HG03108 (cell line): ENCODE measurements at regions not wholly inside any gene's neighbourhood (a gene's known extent, or its start where the extent isn't known, plus 50 kb on each side); places are given as distances from the start of the nearest gene placed in this dataset.

Experiments used
- ATAC-seq: cut with Tn5 transposase; IDR thresholded peaks from one replicate; pipeline ENCODE4 v1.9.1; 2021; ENCODE audit warnings: moderate library complexity; ENCODE audit not compliant: unreplicated experiment

DNA sequence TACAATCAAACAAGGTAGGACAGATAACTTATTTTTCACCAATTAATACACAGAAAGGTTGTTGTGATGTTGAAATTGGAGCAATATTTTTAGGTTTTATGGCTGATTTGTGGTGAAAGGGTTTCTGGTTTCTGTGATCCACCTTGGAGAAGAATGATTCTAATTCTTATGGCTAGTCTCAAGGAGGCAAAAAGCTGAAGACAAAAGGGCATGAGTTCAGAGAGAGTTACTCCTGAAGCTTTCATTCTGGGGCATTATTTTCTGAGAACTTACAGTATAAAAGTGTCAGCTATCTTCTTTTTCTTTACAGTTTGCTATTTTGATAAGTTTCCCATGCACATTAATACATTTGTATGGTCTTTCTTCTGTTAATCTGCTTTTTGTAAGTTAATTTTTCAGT lies 372.4 kb upstream of the CCDC179 start:
- ATAC-seq = no peak

DNA sequence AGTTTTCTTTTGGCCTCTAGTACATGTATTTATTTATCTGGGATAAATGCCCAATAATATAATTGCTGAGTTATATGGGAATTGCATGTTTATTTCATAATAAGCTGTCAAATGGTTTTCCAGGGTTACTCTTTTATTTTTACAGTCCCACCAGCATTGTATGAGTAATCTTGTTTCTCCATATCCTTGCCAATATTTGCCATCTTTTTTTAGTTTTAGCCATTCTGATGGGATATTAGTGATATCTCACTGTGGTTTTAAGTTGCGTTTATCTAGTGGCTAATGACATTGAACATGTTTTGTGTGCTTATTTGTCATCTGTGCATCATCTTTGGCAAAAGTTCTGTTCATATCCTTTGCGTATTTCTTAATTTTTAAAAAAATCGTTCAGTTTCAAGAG lies 372.8 kb upstream of the CCDC179 start:
- no peak for ATAC-seq

DNA sequence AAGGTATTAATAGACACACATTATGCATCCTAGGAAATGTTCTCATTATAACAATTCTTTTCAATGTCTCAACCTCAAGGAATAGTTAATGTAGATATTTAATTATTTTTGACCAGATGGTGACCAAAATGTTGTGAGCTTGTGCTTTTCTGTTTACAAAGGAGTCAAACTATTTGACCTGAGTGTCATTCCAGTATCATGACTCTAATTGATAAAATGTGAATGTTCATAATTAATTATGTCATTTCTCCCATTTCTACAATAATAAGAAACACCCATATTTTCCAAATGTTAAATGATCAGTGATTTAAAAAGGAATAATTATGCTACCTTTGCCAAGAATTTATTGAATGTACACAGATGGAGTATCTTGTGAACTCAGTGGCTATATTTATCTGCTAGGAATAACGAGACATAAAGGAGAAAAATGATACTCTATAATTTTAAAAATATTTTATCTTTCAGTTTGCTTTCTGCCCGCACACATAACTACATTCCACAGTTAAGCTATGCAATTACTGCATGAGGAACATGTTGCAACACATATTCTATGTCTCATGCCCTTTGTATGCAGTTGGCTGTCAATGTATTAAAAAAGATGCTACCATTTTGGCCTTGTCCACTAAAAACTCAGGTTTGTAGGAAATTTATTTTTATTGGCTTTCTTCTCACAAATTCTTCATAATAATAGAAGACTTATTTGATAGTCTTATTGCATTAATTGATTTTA lies 376.7 kb upstream of the CCDC179 start:
- no peak for ATAC-seq

DNA sequence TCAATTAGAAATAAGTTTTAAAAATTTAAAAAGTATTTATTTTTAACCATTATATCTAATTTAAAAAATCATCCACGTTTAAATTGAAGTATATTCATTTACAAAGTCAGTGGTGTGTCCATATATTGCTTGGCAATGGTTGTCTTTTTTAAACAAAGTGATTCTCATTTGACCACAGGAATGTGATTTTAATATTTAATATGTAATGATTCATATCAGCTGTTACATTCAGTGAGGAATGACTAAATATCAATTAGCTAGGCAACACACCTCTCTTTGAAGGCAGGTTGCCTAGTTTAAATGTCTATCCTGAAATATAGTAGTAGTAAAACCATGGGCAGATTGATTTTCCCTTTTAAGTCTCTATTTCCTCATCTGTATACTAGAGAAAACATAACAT lies 392.2 kb upstream of the CCDC179 start:
- no peak for ATAC-seq

DNA sequence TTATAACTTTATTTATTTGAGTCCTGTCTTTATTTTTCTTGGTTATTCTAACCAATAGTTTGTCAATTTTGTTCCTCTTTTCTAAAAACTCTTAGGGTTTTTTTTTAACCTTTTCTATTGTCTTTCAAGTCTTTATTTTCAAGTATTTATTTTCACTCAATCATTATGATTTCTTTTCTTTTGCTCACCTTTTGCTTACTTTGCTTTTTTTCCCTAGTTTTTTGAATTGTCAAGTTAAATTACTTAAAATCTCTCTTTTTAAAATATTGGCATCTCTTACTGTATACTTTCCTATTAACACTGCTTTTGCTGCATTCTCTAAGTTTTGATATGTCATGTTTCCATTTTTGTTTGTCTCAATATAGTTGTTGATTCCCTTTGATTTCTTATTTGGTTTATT lies 396.8 kb upstream of the CCDC179 start:
- no peak for ATAC-seq

DNA sequence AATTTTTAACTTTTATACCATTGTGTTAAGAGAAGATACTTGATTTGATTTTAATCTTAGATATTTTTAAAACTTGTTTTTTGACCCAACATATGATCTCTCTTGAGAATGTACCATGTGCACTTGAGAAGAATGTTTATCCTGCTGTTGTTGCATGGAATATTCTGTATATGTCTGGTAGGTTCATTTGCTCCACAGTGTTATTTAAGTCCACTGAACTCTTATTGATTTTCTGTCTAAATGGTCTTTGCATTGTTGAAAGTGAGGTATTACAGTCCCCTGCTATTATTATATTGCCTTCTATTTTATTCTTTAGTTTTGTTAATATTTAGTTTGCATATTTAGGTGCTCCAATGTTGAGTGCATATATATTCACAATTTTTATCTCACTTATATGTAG lies 397.3 kb upstream of the CCDC179 start:
- no peak for ATAC-seq

DNA sequence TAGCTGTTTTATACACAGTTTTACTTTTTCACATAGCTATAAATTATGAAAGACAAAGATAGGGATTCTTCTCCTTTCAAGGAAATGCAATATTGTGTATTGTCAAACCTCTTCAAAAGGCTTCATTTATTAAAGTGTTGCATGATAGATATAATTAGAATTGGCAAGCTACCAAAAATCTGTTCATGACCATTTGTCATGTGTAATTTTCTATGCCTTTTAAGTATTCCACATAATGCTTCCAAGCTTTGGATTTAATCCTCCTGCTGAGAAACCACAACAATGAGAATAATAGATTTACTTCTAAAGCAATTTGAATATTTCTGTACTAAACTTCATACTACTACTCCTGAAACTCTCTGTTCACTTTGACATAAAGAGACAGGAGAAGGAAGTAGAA lies 403.2 kb upstream of the CCDC179 start:
- no peak for ATAC-seq

DNA sequence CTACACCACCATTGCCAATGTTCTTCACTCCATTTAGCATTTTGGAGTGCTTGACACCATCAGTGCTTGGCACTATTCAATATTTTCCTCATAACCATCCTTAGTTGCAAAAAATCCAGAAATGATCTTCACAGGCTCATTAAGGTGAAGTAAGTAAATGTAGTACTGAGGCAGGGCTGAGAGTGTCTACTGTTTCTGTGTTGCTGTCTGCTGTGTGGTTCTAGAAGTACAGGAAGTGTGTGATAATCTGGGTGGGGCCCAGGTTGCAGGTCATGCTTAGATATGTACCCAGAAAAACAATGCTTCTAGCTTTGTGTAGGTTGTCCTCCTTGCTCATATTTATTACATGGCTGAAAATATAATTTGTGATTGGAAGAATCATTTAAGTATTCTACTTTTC lies 411.8 kb upstream of the CCDC179 start:
- no peak for ATAC-seq

DNA sequence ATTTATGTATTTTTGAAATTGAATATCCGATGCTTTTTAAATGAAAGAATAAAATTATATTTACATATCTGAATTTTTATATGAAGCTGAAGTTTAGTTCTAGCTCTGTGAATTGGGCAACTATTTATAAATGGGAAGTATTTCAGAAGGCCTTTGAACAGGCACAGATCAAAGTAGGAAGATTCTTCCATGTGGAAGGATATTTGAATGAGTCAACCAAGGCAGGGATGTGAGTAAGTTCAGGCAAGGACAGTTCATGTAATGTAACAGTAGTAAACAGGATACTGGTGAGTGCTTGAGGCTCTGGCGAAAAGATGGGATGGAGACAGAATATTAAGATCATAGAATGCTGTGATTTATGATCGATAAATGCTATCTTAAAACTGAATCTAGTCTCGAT lies 417.8 kb upstream of the CCDC179 start:
- no peak for ATAC-seq

DNA sequence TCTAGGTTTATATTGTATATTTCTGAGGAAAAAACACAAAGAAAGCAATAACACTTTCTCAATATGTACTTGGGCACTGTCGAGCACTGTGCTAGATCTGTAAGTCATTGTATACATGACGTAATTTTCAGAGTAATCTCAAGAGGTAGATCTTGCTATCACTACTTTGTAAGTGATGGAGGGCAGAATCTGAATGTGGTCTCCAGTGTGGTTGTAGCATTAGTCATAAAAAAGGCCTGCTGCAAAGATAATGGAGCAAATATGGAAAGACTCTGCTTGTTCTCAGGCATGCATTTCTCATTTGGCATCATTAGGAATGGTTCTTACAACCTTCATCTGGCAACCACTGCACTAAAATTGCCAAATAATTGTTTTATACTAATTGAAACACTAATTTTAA lies 419.8 kb upstream of the CCDC179 start:
- ATAC-seq = no peak

DNA sequence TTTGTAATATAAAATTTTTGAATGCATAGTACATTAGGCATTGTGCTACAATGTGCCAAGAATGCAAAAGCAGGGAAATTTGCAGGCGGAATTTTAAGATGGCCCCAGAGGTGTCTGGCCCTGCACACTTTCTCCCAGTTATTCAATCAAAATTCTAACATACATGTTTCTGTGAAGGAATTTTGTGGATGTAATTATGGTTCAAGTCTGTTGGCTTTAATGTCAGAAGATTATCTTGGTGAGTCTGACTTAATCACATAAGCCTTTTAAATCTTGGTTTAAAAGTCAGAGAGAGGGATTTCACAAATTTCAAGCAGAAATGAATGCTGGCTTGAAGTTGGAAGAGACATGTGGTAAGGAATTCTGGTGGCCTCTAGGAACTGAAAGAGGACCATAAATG lies 423.4 kb upstream of the CCDC179 start:
- no peak for ATAC-seq

DNA sequence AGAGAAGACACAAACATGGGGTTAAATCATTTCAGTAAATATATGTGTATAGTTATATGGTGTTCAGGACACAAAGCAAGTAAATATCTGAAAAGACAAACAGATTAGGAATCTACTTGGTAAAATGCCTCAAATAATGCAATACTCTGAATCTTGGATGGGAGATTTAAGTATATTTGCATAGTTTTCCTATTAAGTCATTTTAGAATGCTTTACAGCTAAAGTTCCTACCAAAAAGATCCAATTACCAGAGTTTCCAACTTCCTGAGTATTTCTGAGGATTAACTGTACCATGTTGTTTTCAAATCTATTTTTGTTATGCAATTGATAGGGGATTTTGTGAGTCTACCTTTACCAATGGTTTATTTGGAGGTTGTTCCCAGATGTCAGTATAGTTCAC lies 424.4 kb upstream of the CCDC179 start:
- ATAC-seq = no peak

DNA sequence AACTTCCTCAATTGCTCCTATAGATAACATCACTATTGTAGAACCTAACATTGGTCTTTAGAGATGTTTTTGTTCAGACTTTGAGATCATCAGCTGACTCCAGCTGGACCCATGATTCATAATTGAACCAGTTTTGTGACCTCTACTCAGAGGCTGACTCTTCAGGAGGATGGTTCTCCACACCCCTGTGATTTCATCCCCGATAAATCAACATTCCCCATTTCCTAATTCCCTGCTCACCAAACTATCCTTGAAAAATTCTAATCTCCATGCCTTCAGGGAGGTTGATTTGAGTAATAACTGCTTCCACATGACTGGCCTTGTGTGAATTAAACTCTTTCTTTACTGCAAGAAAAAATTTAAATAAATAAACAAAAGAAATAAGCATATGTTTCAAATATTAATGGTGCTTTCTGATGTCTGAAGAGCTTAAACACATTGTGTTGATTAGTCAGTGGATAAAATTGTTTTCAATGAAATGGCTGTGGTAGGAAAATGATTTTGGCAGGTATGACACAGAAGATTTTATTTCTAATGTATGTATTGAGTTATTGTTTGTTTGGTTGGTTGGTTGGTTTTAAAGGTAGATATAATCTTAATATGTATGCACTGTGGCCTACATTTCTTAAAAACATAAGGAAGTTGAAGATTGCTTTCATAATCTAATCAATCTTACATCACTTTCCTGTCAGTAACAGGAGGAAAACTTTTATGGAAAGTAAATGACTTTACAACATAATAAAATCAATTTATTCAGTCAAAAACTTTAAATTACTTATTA lies 427.9 kb upstream of the CCDC179 start:
- no peak for ATAC-seq

DNA sequence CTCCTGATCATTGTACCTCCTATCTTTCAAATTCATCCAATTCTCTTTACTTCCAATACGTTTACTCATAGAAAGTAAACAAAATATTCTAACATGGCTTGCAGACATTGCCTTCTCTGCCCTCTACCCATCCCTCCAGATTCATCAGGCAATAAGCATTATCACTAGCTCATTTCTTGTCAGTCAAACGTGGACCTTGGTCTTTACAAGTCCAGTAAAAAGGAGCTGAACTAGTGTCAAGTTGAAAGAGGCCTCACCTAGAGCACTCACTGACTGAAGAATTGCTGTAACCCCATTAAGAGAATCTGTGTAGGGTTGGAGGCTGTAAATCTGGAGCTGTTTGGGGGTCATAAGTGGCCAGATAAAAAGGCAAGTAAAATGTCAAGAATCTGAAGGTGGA lies 435.0 kb upstream of the CCDC179 start:
- no peak for ATAC-seq

DNA sequence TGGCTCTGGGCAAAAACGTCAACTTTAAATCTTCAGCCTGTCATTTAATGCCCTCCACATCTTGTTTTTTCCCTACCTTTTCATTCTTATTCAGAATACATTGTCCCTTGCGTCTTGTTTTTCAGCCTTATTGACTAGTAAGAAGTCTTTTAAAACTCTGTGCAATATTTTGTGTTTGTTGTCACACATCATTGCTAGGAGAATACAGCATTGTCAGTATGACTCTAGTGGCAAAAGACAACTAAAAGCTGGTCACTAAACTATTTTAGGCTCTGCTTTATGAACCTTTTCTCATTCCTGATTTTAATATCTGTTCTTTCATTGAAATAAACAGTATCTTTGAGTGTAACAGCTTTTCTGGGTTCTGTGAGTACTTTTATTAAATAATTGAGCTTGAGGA lies 447.8 kb upstream of the CCDC179 start:
- no peak for ATAC-seq

DNA sequence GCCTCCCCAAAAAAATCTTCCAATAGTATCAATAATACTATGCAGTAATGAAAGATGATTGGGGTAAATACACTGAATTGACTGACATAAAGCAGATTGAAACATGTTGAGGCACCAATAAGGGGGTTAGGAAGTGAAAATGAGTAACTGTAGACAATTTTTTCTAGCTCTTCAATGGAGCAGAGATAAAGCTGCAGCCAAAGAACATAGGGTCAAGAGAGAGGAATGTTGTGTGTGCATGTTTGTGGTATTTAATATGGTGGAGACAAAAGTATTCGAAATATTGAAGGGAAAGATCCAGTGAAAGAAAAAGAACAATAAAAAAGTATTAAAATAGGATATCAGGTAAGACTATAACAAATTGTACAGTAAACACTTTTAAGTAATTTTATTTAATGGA lies 450.0 kb upstream of the CCDC179 start:
- no peak for ATAC-seq

DNA sequence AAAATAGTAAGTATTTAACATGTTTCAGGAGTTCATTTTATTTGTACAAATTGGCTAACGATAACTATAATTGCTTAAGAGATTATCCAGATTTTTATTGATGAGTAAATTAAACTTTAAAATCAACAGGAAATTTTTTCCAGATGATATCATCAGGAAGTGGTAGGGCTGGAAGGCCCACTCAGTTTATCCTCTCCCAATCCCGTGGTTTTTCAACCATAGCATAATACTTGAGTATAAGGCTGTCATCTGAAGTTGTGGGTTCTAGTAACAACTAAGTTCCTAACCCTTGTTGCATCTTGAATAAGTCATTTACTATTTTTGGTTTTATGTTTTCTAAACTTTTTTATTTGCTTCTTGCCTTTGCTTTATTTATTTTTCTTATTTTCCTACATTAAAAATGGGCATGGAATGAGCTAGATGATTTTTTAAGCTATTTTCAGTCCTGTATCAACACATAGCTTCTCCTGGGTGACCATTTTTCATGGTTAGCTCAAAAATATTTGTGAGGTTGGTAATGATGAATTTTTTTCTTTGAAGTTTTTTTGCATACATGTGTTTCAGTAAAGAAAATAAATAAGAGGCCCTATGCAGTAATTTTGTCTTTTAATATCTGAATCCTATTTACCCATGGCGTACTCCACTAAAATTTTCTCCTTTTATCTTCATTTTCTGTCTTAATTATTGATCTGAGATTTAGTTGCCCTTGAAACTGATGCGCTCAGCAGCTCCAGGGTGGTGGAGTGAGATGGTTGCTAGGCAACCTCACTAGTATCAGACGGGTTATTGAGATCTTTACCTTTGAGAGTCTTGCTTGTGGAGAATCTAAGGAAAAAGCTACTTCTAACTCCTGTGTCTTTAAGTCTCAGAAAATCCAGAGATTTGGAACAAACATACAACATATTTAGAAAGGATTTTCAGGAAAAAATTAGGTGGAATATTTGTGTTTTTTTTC lies 452.0 kb upstream of the CCDC179 start:
- no peak for ATAC-seq

DNA sequence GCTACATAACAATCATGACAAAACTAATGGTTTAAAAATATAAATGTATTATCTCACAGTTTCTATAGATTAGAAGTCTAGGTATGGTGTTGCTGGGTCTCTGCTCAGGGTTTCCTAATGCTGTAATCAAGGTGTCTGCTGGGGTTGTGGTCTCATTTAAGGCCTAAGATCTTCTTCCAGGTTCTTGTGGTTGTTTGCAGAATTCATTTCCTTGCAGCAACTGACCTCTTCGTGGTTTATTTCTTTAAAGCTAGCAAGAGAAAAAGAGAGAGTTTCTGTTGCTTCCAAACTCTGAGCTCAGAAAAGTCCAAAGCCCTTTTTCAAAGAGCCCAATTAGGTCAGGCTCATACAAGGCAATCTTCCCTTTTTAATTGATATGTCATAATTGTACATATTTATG lies 452.7 kb upstream of the CCDC179 start:
- no peak for ATAC-seq

DNA sequence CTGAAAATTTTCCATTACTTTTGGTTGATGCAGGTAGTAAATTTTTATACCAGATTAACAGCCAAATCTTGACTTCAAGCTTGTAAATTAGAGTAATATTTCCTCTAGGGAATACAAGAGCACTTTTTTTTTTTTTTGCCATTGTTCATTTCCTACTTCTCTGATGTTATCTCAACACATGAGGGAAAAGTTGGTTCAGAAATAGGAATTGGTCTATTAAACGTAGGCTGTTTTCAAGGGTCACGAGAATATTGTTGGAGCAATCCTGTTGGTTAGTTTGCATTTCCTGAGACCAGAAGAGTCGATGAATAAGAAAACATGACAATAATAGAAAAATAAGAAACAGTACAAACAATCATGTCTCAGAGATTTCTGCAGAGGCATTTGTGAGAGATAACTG lies 453.9 kb upstream of the CCDC179 start:
- ATAC-seq = no peak

DNA sequence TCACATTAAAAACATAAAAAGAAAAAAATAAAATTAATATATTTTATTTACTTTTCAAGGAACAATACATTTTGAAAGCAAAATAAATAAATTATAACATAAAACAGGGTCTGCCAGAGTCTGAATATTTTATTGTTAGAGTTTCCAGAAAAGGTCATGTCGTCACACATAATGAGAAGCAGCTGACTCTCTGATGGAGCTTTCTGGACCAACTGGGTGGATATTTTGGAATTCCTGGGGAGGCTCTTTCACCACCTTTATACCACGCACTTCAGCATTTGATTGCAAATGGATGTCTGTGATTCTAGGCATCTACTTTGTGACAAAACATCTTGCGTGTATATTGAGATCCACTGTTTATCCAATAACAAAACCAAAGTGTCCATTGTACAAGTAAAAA lies 455.0 kb upstream of the CCDC179 start:
- no peak for ATAC-seq

DNA sequence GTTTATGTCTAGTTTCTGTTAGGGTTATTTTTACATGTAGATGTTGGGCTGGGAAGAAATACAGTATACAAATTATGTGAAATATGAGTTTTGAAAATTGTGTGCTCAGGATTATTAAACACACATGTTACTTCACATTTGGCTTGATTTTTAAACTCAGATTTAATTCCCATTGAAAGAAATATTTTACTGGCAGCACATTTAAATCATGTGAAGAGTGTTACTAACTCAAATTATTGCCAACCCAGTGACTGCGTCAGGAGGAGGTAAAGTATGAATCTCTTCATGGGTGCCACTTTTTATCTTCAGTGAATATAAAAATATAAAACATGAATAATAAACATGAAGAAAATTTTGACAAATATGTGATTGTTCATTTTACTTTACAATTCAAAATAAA lies 457.5 kb upstream of the CCDC179 start:
- ATAC-seq = no peak

DNA sequence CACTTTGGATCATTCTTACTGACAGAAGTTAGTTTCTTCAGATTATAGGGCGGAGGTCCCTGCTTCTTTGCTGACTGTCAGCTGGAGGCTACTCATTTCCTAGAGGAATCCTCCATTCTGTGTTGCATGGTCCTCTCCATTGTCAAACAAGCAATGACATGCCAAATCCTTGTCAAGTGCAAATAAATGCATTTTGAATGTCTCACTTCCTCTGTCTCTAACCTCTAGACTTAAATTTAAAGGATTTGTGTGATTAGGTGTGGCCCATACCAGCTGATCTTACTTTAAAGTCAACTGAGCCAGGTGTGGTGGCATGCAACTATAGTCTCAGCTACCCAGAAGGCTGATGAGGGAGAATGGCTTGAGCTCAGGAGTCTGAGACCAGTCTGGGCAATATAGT lies 458.4 kb upstream of the CCDC179 start:
- no peak for ATAC-seq
